Lower leg skin (tissue), 3 donors: ENCODE measurements at regions not wholly inside any gene's neighbourhood (a gene's known extent, or its start where the extent isn't known, plus 50 kb on each side); places are given as distances from the start of the nearest gene placed in this dataset.

Experiments used
- POLR2A ChIP-seq, 2 donors: fragments of 450-650 bp; IDR thresholded peaks; one replicate each; pipeline ENCODE4 v1.6.1; 2016 to 2017; ENCODE audit warnings: antibody characterized with exemption in 2 of 2, mild to moderate bottlenecking in 1 of 2, moderate library complexity in 1 of 2
- TF ChIP-seq, protein P1 (sequence below), 3 donors: fragments of 450-650 bp; IDR thresholded peaks; one replicate each; pipeline ENCODE4 v1.5.1; 2016; ENCODE audit warnings: antibody characterized with exemption in 3 of 3, mild to moderate bottlenecking in 3 of 3, moderate library complexity in 2 of 3

DNA sequence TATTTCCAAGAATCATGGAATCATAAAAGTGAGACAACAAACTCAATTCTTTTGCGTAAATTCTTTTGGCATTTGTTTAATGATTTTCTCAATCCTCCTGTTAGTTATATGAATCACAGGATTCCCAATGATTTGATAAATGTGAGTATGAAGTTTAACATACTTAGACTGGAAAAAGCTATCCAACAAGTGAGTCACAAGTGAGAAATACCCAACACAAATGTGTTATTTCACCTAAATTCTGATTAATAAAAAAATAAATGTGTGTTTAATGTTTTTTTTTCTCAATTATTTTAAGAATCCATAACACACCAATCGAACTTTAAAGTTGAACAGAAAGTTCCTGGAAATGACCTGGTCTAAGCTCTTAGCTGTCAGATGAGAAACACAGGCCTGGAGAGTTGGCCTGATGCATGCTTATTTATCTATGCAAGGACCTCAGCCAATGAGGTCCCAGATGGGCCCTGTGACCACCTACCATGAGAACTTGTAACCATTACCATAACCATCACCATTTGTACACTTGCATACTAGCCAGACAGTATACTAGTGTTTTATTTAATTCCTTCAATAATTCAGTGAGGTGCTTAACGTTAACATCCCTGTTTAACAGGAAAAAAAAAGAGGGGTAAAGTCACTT is 386.7 kb downstream of the SPRY1 start:
- TF ChIP-seq, protein P1, sequence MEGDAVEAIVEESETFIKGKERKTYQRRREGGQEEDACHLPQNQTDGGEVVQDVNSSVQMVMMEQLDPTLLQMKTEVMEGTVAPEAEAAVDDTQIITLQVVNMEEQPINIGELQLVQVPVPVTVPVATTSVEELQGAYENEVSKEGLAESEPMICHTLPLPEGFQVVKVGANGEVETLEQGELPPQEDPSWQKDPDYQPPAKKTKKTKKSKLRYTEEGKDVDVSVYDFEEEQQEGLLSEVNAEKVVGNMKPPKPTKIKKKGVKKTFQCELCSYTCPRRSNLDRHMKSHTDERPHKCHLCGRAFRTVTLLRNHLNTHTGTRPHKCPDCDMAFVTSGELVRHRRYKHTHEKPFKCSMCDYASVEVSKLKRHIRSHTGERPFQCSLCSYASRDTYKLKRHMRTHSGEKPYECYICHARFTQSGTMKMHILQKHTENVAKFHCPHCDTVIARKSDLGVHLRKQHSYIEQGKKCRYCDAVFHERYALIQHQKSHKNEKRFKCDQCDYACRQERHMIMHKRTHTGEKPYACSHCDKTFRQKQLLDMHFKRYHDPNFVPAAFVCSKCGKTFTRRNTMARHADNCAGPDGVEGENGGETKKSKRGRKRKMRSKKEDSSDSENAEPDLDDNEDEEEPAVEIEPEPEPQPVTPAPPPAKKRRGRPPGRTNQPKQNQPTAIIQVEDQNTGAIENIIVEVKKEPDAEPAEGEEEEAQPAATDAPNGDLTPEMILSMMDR (IDR thresholded peaks at IDR 0.05): no peak
- no peak for TF ChIP-seq POLR2A (IDR thresholded peaks at IDR 0.05)
